MCF 10A (cell line): ENCODE measurements at regions not wholly inside any gene's neighbourhood (a gene's known extent, or its start where the extent isn't known, plus 50 kb on each side); places are given as distances from the start of the nearest gene placed in this dataset.

Experiments used
- BruUV-seq: library from RNA; stranded (reverse); fragments of 400-500 nt; replicated peaks from 2 replicates; lab custom pipeline; 2021; lab: Mats Ljungman, UMichigan
- CTCF ChIA-PET: fragments of 300-600 bp; sonication (Branson Sonifier 250); formaldehyde crosslinking; extraction: SDS; loops from one replicate; lab custom pipeline; 2021; ENCODE audit warnings: antibody characterized with exemption, inconsistent platforms; lab: Yijun Ruan, JAX
- POLR2A ChIA-PET: fragments of 300-600, 350-650 bp; sonication (Branson Sonifier 250); formaldehyde crosslinking; extraction: SDS; loops from one replicate; lab custom pipeline; 2020; ENCODE audit warnings: antibody characterized with exemption, inconsistent platforms; lab: Yijun Ruan, JAX
- DNase-seq: peaks from one replicate; pipeline ENCODE4 v3.0.0-alpha.2; 2018; ENCODE audit not compliant: unreplicated experiment
- H3K27ac Mint-ChIP-seq: one replicate; pipeline ENCODE4 v1.8.0; 2022; ENCODE audit warnings: mild to moderate bottlenecking, low read depth, mixed read lengths; ENCODE audit not compliant: unreplicated experiment
- H3K27me3 Mint-ChIP-seq: one replicate; pipeline ENCODE4 v1.8.0; 2022; ENCODE audit warnings: mixed read lengths; ENCODE audit not compliant: insufficient read depth, unreplicated experiment
- H3K36me3 Mint-ChIP-seq: one replicate; pipeline ENCODE4 v1.8.0; 2022; ENCODE audit warnings: mild to moderate bottlenecking, moderate library complexity, mixed read lengths; ENCODE audit not compliant: insufficient read depth, unreplicated experiment
- H3K4me1 Mint-ChIP-seq: one replicate; pipeline ENCODE4 v1.8.0; 2022; ENCODE audit warnings: mixed read lengths; ENCODE audit not compliant: insufficient read depth, unreplicated experiment
- H3K4me3 Mint-ChIP-seq: one replicate; pipeline ENCODE4 v1.8.0; 2022; ENCODE audit warnings: mild to moderate bottlenecking, moderate library complexity, mixed read lengths; ENCODE audit not compliant: unreplicated experiment
- H3K9me3 Mint-ChIP-seq: one replicate; pipeline ENCODE4 v1.8.0; 2022; ENCODE audit warnings: mixed read lengths; ENCODE audit not compliant: unreplicated experiment
- CTCF ChIP-seq: fragments of 200-600 bp; IDR thresholded peaks from one replicate; pipeline ENCODE4 v1.8.0; 2022; ENCODE audit warnings: antibody characterized with exemption, mild to moderate bottlenecking; ENCODE audit not compliant: unreplicated experiment
- intact Hi-C: fragments of 100-400 bp; cut with micrococcal nuclease; formaldehyde crosslinking; loops from 2 replicates; pipeline ENCODE4 v1.14.1; 2022

GRCh38 chr5:174327896-174328295, 282.4 kb downstream of the NSG2 start:
- Mint-ChIP-seq H3K4me3 (no peak overlapping the region), H3K36me3 (peaks cover 6% of the 10 kb centered on the region), H3K4me1 (peaks cover 25% of the 10 kb centered on the region), H3K27me3 (peaks cover 22% of the 10 kb centered on the region), H3K27ac (peak overlapping the region; percentile 96), H3K9me3 (peaks cover 14% of the 10 kb centered on the region)
- intact Hi-C loops: loop anchor here (1.0 kb wide), 5 partner anchors 83 to 608 kb away; no protein-coding TSS in a partner anchor
- BruUV-seq: no TSS peak
- DNase-seq: no peak
- CTCF ChIA-PET: interaction anchor here (0.6 to 2.5 kb wide), 31 partner anchors 12 to 995 kb away, joined by 3 to 17 read pairs (median 4); no protein-coding TSS in a partner anchor
- TF ChIP-seq CTCF: no peak
- POLR2A ChIA-PET: interaction anchor here (1.0 to 1.5 kb wide), 3 partner anchors 83 to 182 kb away, joined by 3 to 4 read pairs (median 3); no protein-coding TSS in a partner anchor

- Mint-ChIP-seq H3K36me3 (peaks cover 6% of the 10 kb centered on the region), H3K27me3 (peaks cover 13% of the 10 kb centered on the region), H3K4me3 (no peak overlapping the region), H3K27ac (peak overlapping the region; percentile 96), H3K9me3 (peaks cover 14% of the 10 kb centered on the region), H3K4me1 (peaks cover 22% of the 10 kb centered on the region)
- BruUV-seq: TSS peak; percentile 84
- intact Hi-C loops: no loop called here
- CTCF ChIA-PET: interaction anchor here (0.6 to 2.5 kb wide), 34 partner anchors 11 to 995 kb away, joined by 3 to 17 read pairs (median 4); partner anchors contain the start of genes MSX2 and NSG2
- POLR2A ChIA-PET: interaction anchor here (1.0 to 1.9 kb wide), 3 partner anchors 11 to 397 kb away, joined by 3 to 8 read pairs (median 3); no protein-coding TSS in a partner anchor
- peak; percentile 71 for DNase-seq
- TF ChIP-seq CTCF: no peak
These were observed 283.3 kb downstream of the NSG2 start for GRCh38 chr5:174328631-174329299.

GRCh38 chr5:174329738-174330137, 284.2 kb downstream of the NSG2 start:
- CTCF ChIA-PET: interaction anchor here (0.6 to 2.5 kb wide), 12 partner anchors 11 to 941 kb away, joined by 3 to 11 read pairs (median 4); partner anchors contain the start of gene NSG2
- no peak for TF ChIP-seq CTCF
- Mint-ChIP-seq H3K4me3 (no peak overlapping the region), H3K9me3 (peaks cover 14% of the 10 kb centered on the region), H3K4me1 (peaks cover 16% of the 10 kb centered on the region), H3K36me3 (peaks cover 6% of the 10 kb centered on the region), H3K27me3 (peaks cover 3% of the 10 kb centered on the region), H3K27ac (peak overlapping the region; percentile 96)
- intact Hi-C loops: no loop called here
- no peak for DNase-seq
- POLR2A ChIA-PET: interaction anchor here (0.7 to 1.9 kb wide), 3 partner anchors 10 to 82 kb away, joined by 3 to 8 read pairs (median 4); no protein-coding TSS in a partner anchor
- BruUV-seq: no TSS peak

- DNase-seq: no peak
- ChIA-PET POLR2A (interaction anchor here (1.4 kb wide), 1 partner anchor 48 kb away, joined by 4 read pairs; no protein-coding TSS in a partner anchor), CTCF (interaction anchor here (0.6 to 1.7 kb wide), 11 partner anchors 9 to 458 kb away, joined by 3 to 9 read pairs (median 4); partner anchors contain the start of gene NSG2)
- TF ChIP-seq CTCF: no peak
- no TSS peak for BruUV-seq
- H3K9me3 Mint-ChIP-seq: peaks cover 7% of the 10 kb centered on the region
- H3K27ac Mint-ChIP-seq: no peak overlapping the region
- intact Hi-C loops: no loop called here
- H3K36me3 Mint-ChIP-seq: peaks cover 6% of the 10 kb centered on the region
- no peaks in the 10 kb centered on the region for H3K27me3 Mint-ChIP-seq
- peaks cover 12% of the 10 kb centered on the region for H3K4me1 Mint-ChIP-seq
- H3K4me3 Mint-ChIP-seq: no peak overlapping the region
These were observed 290.3 kb downstream of the NSG2 start for GRCh38 chr5:174335682-174336364.
